GM23338 (cell line): ENCODE measurements at regions not wholly inside any gene's neighbourhood (a gene's known extent, or its start where the extent isn't known, plus 50 kb on each side); places are given as distances from the start of the nearest gene placed in this dataset.

ENCODE experiments used
- ATAC-seq: fragments of 200-7000 bp; cut with Tn5 transposase; 3 replicates; pipeline ENCODE4 v1.9.1; 2020
- DNase-seq: peaks from one replicate; pipeline ENCODE4 v3.0.0-alpha.2; 2015; ENCODE audit warnings: low spot score
- H2AFZ ChIP-seq: fragments of 200-600 bp; sonication (generic); 2 replicates; pipeline ENCODE4 v1.8.0; 2016; ENCODE audit warnings: antibody characterized with exemption, mild to moderate bottlenecking, moderate library complexity
- H3F3A ChIP-seq: fragments of 200-600 bp; sonication (generic); replicated peaks from 2 replicates; pipeline ENCODE4 v1.8.0; 2017; ENCODE audit warnings: antibody characterized with exemption, mixed run types, low read depth
- H3K27ac ChIP-seq: fragments of 200-600 bp; sonication (generic); 2 replicates; pipeline ENCODE4 v1.6.1; 2016; ENCODE audit warnings: low read depth
- H3K27me3 ChIP-seq: fragments of 200-600 bp; sonication (generic); 2 replicates; pipeline ENCODE4 v1.8.0; 2016; ENCODE audit warnings: mild to moderate bottlenecking, mixed run types, moderate library complexity; ENCODE audit not compliant: insufficient read depth
- H3K36me3 ChIP-seq: fragments of 200-600 bp; sonication (generic); 2 replicates; pipeline ENCODE4 v1.8.0; 2016; ENCODE audit warnings: mild to moderate bottlenecking; ENCODE audit not compliant: insufficient read depth
- H3K4me1 ChIP-seq: fragments of 200-600 bp; sonication (generic); 2 replicates; pipeline ENCODE4 v1.8.0; 2016; ENCODE audit warnings: mild to moderate bottlenecking, moderate library complexity; ENCODE audit not compliant: insufficient read depth
- H3K4me2 ChIP-seq: fragments of 200-600 bp; sonication (generic); 2 replicates; pipeline ENCODE4 v1.7.1; 2017; ENCODE audit warnings: mixed run types
- H3K4me3 ChIP-seq: fragments of 200-600 bp; sonication (generic); 2 replicates; pipeline ENCODE4 v1.6.1; 2016; ENCODE audit warnings: mixed run types
- H3K79me2 ChIP-seq: fragments of 200-600 bp; sonication (generic); replicated peaks from 2 replicates; pipeline ENCODE4 v1.8.0; 2017; ENCODE audit warnings: mild to moderate bottlenecking; ENCODE audit not compliant: insufficient read depth
- H3K9me2 ChIP-seq: fragments of 200-600 bp; sonication (generic); 2 replicates; pipeline ENCODE4 v1.8.0; 2017; ENCODE audit not compliant: insufficient read depth
- H4K20me1 ChIP-seq: fragments of 200-600 bp; sonication (generic); replicated peaks from 2 replicates; pipeline ENCODE4 v1.8.0; 2017; ENCODE audit warnings: mild to moderate bottlenecking; ENCODE audit not compliant: insufficient read depth
- H3K27ac Mint-ChIP-seq: 2 replicates; pipeline ENCODE4 v1.8.0; 2020; ENCODE audit warnings: inconsistent platforms, mild to moderate bottlenecking, moderate library complexity, mixed read lengths
- H3K27me3 Mint-ChIP-seq: 3 replicates; pipeline ENCODE4 v1.8.0; 2022; ENCODE audit warnings: low read depth, mild to moderate bottlenecking, moderate library complexity, mixed read lengths, inconsistent platforms; ENCODE audit not compliant: insufficient read depth, poor library complexity
- H3K36me3 Mint-ChIP-seq: 3 replicates; pipeline ENCODE4 v1.8.0; 2021; ENCODE audit warnings: low read depth, mild to moderate bottlenecking, inconsistent platforms, moderate library complexity, mixed read lengths
- H3K4me1 Mint-ChIP-seq: 3 replicates; pipeline ENCODE4 v1.8.0; 2020; ENCODE audit warnings: mild to moderate bottlenecking, inconsistent platforms, mixed read lengths
- H3K4me3 Mint-ChIP-seq: 3 replicates; pipeline ENCODE4 v1.8.0; 2021; ENCODE audit warnings: moderate library complexity, mild to moderate bottlenecking, inconsistent platforms, mixed read lengths
- H3K9me3 Mint-ChIP-seq: 3 replicates; pipeline ENCODE4 v1.8.0; 2020; ENCODE audit warnings: moderate library complexity, mild to moderate bottlenecking, inconsistent platforms, mixed read lengths
- CREB1 ChIP-seq: fragments of 250-450 bp; sonication (Bioruptor Pico); IDR thresholded peaks from 2 replicates; pipeline ENCODE4 v1.5.0; 2020; ENCODE audit warnings: low read depth, mild to moderate bottlenecking, moderate library complexity
- CTCF ChIP-seq, 2 experiments: fragments of 200-600 bp in 1 of 2; sonication (generic) in 1 of 2; conservative IDR thresholded peaks; 2 replicates each; pipeline versions ENCODE4 v1.5.1 to v1.6.1; 2016 to 2017; ENCODE audit warnings: antibody characterized with exemption in 2 of 2, low read depth in 2 of 2, mild to moderate bottlenecking in 2 of 2, moderate library complexity in 1 of 2
- EZH2 ChIP-seq: fragments of 200-600 bp; sonication (generic); IDR thresholded peaks from one replicate; pipeline ENCODE4 v1.8.0; 2017; ENCODE audit warnings: antibody characterized with exemption, mild to moderate bottlenecking, low read depth; ENCODE audit not compliant: unreplicated experiment
- EZH2phosphoT487 ChIP-seq: fragments of 200-600 bp; sonication (generic); IDR thresholded peaks from one replicate; pipeline ENCODE4 v1.8.1; 2018; ENCODE audit warnings: antibody characterized with exemption; ENCODE audit not compliant: unreplicated experiment
- JUNB ChIP-seq: IDR thresholded peaks from one replicate; pipeline ENCODE4 v1.6.1; 2016; ENCODE audit warnings: antibody characterized with exemption; ENCODE audit not compliant: unreplicated experiment
- NANOG ChIP-seq: IDR thresholded peaks from 2 replicates; pipeline ENCODE4 v1.6.1; 2016; ENCODE audit warnings: antibody characterized with exemption, borderline replicate concordance
- POLR2AphosphoS5 ChIP-seq: IDR thresholded peaks from 2 replicates; pipeline ENCODE4 v1.6.1; 2016; ENCODE audit warnings: antibody characterized with exemption, low read depth
- REST ChIP-seq: IDR thresholded peaks from one replicate; pipeline ENCODE4 v1.6.1; 2018; ENCODE audit warnings: antibody characterized with exemption; ENCODE audit not compliant: unreplicated experiment
- STAT1 ChIP-seq: IDR thresholded peaks from one replicate; pipeline ENCODE4 v1.6.1; 2016; ENCODE audit warnings: antibody characterized with exemption; ENCODE audit not compliant: unreplicated experiment
- ZNF114 ChIP-seq: fragments of 250-450 bp; sonication (Bioruptor Pico); IDR thresholded peaks from 2 replicates; pipeline ENCODE4 v1.5.0; 2020; ENCODE audit warnings: mild to moderate bottlenecking, moderate library complexity
- ZNF331 ChIP-seq: fragments of 250-450 bp; sonication (Bioruptor Pico); IDR thresholded peaks from 2 replicates; pipeline ENCODE4 v1.5.0; 2020; ENCODE audit warnings: low read depth, mild to moderate bottlenecking, moderate library complexity
- TF ChIP-seq, protein P1 (sequence below): IDR thresholded peaks from 2 replicates; pipeline ENCODE4 v1.6.1; 2016; ENCODE audit warnings: antibody characterized with exemption
- TF ChIP-seq, protein P2 (sequence below): fragments of 250-450 bp; sonication (Bioruptor Pico); IDR thresholded peaks from 2 replicates; pipeline ENCODE4 v1.5.0; 2020; ENCODE audit warnings: mild to moderate bottlenecking, moderate library complexity

GRCh38 chr6:133689863-133690262, 199.1 kb upstream of the TCF21 start:
- H3K9me2 ChIP-seq: 0 out of 2 replicates have a peak, but pooled peaks cover 3% of the 10 kb centered on the region
- no peak for TF ChIP-seq REST
- no peak for TF ChIP-seq STAT1
- no peak for TF ChIP-seq NANOG
- no peak for TF ChIP-seq POLR2AphosphoS5
- TF ChIP-seq CREB1 (CRISPR knock-in tag): no peak
- TF ChIP-seq CTCF (conservative IDR thresholded peaks at IDR 0.05; ENCODE audit: low read depth in 2 of 2): no peak
- TF ChIP-seq, protein P1, sequence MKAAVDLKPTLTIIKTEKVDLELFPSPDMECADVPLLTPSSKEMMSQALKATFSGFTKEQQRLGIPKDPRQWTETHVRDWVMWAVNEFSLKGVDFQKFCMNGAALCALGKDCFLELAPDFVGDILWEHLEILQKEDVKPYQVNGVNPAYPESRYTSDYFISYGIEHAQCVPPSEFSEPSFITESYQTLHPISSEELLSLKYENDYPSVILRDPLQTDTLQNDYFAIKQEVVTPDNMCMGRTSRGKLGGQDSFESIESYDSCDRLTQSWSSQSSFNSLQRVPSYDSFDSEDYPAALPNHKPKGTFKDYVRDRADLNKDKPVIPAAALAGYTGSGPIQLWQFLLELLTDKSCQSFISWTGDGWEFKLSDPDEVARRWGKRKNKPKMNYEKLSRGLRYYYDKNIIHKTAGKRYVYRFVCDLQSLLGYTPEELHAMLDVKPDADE: no peak
- no peak for TF ChIP-seq ZNF331 (CRISPR knock-in tag)
- TF ChIP-seq, protein P2, sequence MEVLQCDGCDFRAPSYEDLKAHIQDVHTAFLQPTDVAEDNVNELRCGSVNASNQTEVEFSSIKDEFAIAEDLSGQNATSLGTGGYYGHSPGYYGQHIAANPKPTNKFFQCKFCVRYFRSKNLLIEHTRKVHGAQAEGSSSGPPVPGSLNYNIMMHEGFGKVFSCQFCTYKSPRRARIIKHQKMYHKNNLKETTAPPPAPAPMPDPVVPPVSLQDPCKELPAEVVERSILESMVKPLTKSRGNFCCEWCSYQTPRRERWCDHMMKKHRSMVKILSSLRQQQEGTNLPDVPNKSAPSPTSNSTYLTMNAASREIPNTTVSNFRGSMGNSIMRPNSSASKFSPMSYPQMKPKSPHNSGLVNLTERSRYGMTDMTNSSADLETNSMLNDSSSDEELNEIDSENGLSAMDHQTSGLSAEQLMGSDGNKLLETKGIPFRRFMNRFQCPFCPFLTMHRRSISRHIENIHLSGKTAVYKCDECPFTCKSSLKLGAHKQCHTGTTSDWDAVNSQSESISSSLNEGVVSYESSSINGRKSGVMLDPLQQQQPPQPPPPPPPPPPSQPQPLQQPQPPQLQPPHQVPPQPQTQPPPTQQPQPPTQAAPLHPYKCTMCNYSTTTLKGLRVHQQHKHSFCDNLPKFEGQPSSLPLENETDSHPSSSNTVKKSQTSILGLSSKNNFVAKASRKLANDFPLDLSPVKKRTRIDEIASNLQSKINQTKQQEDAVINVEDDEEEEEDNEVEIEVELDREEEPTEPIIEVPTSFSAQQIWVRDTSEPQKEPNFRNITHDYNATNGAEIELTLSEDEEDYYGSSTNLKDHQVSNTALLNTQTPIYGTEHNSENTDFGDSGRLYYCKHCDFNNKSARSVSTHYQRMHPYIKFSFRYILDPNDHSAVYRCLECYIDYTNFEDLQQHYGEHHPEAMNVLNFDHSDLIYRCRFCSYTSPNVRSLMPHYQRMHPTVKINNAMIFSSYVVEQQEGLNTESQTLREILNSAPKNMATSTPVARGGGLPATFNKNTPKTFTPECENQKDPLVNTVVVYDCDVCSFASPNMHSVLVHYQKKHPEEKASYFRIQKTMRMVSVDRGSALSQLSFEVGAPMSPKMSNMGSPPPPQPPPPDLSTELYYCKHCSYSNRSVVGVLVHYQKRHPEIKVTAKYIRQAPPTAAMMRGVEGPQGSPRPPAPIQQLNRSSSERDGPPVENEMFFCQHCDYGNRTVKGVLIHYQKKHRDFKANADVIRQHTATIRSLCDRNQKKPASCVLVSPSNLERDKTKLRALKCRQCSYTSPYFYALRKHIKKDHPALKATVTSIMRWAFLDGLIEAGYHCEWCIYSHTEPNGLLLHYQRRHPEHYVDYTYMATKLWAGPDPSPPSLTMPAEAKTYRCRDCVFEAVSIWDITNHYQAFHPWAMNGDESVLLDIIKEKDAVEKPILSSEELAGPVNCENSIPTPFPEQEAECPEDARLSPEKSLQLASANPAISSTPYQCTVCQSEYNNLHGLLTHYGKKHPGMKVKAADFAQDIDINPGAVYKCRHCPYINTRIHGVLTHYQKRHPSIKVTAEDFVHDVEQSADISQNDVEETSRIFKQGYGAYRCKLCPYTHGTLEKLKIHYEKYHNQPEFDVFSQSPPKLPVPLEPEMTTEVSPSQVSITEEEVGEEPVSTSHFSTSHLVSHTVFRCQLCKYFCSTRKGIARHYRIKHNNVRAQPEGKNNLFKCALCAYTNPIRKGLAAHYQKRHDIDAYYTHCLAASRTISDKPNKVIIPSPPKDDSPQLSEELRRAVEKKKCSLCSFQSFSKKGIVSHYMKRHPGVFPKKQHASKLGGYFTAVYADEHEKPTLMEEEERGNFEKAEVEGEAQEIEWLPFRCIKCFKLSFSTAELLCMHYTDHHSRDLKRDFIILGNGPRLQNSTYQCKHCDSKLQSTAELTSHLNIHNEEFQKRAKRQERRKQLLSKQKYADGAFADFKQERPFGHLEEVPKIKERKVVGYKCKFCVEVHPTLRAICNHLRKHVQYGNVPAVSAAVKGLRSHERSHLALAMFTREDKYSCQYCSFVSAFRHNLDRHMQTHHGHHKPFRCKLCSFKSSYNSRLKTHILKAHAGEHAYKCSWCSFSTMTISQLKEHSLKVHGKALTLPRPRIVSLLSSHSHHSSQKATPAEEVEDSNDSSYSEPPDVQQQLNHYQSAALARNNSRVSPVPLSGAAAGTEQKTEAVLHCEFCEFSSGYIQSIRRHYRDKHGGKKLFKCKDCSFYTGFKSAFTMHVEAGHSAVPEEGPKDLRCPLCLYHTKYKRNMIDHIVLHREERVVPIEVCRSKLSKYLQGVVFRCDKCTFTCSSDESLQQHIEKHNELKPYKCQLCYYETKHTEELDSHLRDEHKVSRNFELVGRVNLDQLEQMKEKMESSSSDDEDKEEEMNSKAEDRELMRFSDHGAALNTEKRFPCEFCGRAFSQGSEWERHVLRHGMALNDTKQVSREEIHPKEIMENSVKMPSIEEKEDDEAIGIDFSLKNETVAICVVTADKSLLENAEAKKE (CRISPR knock-in tag): no peak
- TF ChIP-seq ZNF114 (CRISPR knock-in tag): no peak
- TF ChIP-seq EZH2: no peak
- TF ChIP-seq EZH2phosphoT487: no peak
- no peak for TF ChIP-seq JUNB
- no peaks in the 10 kb centered on the region for H3F3A ChIP-seq
- H3K36me3 ChIP-seq: peaks cover 4% of the 10 kb centered on the region
- H2AFZ ChIP-seq: no peak overlapping the region
- Mint-ChIP-seq H3K27me3 (no peaks in the 10 kb centered on the region), H3K4me3 (no peak overlapping the region), H3K36me3 (peaks cover 11% of the 10 kb centered on the region), H3K9me3 (peaks cover 14% of the 10 kb centered on the region), H3K27ac (no peak overlapping the region), H3K4me1 (peaks cover 2% of the 10 kb centered on the region; the same call in 2 of the 3 replicates)
- no peak overlapping the region for H3K4me2 ChIP-seq
- no peak overlapping the region for H3K4me3 ChIP-seq
- H3K4me1 ChIP-seq: no peaks in the 10 kb centered on the region
- H4K20me1 ChIP-seq: no peaks in the 10 kb centered on the region
- ATAC-seq (no peak), DNase-seq (no peak)
- H3K27me3 ChIP-seq: no peaks in the 10 kb centered on the region
- no peak overlapping the region for H3K27ac ChIP-seq
- no peaks in the 10 kb centered on the region for H3K79me2 ChIP-seq
